GM18519 (cell line): ENCODE measurements at regions not wholly inside any gene's neighbourhood (a gene's known extent, or its start where the extent isn't known, plus 50 kb on each side); places are given as distances from the start of the nearest gene placed in this dataset.

ENCODE experiments used
- ATAC-seq: cut with Tn5 transposase; IDR thresholded peaks from one replicate; pipeline ENCODE4 v1.9.1; 2021; ENCODE audit warnings: mild to moderate bottlenecking, moderate library complexity; ENCODE audit not compliant: unreplicated experiment, low FRiP score

- no peak for ATAC-seq
Observed at GRCh38 chr16:85173981-85174751, 61.9 kb upstream of the CIBAR2 start.

GRCh38 chr16:85174871-85175723 lies 62.8 kb upstream of the CIBAR2 start:
- ATAC-seq, result no peak

DNA sequence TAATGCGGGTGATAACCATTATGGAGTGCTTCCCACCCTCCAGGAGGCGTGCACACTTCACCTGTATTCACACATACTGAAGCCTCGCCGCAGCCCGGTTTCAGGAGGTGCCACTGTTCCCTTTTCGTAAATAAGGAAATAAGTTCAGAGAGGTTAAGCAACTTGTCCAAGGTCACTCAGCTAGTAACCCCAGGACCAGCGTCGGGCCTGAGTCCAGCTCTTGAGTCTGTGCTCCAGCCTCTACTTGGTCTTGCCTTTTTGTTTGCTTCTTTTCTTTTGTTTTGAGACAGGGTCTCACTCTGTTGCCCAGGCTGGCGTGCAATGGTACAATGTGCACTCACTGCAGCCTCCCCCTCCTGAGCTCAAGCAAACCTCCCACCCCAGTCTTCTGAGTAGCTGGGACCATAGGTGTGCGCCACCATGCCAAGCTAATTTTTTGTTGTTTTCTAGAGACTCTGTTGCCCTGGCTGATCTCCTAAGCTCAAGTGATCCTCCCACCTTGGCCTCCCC lies 63.5 kb upstream of the CIBAR2 start:
- ATAC-seq, result no peak

DNA sequence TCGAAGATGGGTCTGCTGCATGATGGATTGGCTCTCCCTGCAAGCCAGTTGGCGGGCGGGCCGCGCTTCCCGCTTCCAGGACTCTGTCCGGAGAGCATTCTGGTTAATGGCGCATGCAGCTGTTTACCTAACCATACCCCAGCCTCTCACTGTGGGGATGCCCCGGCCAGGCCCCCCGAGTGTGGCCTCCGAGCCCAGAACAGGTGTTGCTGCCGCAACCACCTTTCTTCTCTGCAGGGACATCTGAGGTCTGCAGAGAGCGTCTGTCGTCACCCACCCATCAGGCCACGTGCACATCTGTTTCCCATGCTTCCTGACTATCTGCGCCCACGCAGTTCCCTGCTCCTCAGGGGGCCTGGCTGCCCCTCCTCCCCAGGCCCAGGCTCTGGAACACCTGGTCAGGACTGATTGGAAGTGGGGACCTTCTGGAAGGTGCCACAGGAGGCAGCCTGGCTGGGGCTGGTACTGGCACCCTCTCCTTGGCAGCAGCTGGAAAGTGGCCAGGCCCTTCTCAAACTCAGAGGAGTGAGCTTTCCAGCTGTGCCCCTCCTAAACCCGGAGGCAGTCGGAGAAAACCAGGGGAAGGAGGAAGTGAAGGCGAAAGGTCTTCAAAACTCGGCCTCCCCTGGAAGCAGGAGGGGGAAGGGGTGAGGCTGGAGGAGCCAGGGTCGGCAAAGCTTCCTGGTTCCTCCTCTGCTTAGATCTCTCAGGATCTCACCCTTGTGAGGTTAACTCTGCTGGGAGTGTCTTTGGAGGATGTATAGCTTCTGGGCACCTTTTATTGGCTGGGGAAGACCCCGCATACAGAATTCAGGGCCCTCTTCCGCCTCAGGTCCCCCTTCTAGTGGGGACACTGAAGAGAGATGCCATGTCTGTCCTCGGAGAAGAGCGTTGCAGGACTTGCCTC lies 64.5 kb upstream of the CIBAR2 start:
- ATAC-seq, result no peak

DNA sequence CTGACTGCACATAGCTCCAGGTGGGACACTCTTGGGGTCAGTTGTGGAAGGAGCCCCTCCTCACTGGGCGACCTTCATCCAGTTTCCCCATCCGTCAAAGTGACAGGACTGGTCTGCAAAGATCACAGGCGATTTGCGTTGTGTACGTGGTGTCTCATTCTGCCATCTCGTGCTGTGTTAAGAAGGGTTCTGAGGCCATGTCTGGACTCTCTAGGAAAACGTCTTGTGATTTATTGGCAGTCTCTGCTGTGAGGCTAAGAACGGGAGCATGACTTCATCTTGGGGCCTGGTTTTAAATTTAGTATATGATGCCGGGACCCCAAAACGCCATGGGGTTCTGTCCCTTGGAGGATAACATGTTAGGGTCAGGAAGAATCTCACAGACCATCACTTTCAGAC lies 65.2 kb upstream of the CIBAR2 start:
- no peak for ATAC-seq

- no peak for ATAC-seq
Observed at GRCh38 chr16:85178006-85178591, 65.8 kb upstream of the CIBAR2 start.

GRCh38 chr16:85178596-85178995 lies 66.3 kb upstream of the CIBAR2 start:
- no peak for ATAC-seq

GRCh38 chr16:85179344-85180046 lies 67.2 kb upstream of the CIBAR2 start:
- ATAC-seq, result no peak

DNA sequence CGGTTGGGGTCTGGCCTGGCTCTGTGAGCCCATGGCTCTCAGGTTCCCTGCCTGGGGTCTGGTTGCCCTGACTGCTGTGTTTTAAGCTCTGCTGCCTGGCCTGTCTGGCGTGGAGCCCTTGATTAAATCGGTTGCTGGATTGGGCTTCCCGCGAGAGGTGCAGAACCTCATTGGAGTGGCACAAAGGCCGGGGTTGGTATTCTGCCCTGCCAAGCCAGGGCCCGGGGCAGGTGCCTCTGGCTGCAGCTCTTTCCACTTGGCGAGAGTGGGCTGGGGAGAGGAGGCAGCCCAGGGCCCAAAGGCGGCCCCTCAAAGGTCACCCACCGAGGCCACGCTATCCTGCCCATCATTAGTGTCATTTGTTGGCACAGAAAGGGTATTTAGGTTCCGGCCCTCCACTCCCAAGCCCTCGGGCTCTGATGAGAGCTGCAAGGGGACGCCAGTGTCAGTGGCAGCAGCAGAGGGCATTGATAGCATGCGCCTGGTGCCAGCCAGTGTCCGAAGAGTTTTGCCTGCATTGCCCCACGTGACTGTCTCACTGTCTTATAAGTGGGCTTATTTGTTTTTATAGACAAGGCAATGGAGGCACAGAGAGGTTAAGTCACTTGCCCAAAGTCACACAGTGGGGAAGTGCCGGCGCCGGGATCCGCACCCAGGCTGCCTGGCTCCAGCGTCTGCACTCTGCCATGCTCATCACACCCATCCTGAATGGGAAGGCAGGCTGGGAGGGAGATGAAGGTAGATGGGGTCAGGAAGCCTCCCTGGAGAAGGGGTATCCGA lies 68.0 kb upstream of the CIBAR2 start:
- no peak for ATAC-seq

DNA sequence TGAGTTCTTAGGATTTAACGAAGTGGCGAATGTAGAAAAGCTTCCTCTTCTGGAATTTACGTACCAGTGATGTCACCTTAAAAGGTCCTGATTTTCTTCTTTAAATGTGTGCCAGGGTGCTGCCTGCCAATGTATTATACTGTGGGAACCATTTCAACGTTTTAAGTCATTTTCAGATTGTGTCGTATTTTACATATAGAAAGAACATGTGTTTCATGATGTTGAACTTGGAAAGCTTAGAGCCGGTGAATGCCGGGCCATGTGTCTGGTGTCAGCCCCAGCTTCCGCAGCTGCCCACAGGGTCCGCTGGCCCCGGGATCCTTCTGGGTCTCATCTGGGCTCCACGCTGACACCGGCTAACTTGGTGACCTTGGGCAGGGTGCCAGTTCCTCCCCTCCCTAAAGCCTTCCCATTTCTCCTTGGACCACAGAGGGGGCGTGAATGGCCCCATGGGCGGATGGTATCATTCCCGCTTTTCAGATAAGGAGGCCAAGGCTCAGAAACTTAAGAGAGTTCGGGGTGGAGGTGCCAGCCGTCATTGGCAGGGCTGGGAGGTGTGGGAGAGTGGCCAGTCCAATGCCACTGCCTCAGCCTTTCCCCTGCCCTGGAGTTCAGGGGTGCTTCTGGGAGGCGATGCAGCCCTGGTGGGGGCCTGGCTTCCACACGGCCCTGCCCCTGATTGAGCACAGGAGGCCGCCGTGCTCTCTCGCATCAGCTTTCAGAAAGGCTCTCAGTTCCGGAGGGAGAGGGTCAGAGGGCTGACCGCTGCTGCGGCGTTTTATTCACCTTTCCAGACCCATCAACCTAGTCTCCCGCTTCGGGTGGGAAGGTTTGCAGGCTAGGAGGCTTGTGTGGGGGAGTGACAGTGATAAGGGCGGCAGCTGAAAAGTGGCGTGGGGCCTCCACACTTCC lies 68.8 kb upstream of the CIBAR2 start:
- no peak for ATAC-seq

DNA sequence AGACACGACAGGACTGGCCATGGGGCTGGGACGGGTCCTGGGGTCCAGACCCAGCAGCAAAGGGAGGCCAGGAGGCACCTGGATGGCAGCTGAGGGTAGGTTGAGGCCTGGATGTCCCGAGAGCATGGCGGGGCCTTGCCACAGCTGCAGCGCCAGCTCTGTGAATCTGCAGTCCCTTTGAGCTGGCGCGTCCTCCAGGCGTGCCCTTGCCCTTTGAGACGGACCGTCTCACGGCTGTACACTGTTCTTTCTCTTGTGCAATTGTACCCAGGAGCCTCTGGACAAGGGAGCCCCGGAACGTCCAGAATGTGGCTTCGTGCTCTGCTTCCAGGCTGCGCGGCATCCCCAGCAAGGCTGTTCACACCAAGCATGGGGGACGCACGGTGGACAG lies 69.5 kb upstream of the CIBAR2 start:
- ATAC-seq, result no peak

GRCh38 chr16:85182286-85182685 lies 70.0 kb upstream of the CIBAR2 start:
- no peak for ATAC-seq

DNA sequence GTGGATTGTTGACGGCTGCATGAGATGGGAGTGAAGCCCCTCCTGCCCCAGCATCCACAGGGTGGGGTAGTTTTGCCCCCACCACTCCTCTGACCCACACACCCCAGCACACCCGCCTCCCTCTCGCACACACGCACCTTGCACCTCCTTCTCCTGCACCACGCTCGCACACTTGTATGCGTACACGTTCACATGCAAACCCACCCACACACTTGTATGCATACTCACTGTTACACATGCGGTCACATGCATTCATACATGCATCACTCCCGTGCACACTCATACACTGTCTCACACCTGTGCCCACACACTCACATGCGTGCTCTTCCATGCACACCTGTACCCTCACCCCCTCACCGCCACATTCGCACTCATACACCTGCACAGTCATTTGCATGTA lies 70.5 kb upstream of the CIBAR2 start:
- no peak for ATAC-seq

DNA sequence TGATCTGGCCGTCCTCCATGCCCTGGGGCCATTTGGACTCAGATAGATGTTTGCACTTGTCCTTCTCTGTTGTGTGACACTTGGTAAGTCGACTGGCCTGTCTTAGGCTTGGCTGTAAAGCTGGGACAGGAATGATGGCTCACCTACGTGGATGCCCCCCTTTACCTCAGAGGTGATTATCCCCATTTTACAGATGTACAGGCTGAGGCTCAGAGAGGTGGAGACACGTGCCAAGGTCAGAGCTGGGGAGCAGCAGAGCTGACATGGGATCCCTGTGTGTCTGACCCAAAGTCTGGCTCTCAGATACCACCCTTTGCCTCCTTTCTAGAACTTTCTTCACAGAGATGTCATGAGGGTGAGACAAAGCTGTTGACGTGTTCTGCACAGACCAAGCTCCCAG lies 71.3 kb upstream of the CIBAR2 start:
- no peak for ATAC-seq

- no peak for ATAC-seq
Observed at GRCh38 chr16:85184404-85184803, 72.1 kb upstream of the CIBAR2 start.

- no peak for ATAC-seq
Observed at GRCh38 chr16:85185303-85186100, 73.2 kb upstream of the CIBAR2 start.

DNA sequence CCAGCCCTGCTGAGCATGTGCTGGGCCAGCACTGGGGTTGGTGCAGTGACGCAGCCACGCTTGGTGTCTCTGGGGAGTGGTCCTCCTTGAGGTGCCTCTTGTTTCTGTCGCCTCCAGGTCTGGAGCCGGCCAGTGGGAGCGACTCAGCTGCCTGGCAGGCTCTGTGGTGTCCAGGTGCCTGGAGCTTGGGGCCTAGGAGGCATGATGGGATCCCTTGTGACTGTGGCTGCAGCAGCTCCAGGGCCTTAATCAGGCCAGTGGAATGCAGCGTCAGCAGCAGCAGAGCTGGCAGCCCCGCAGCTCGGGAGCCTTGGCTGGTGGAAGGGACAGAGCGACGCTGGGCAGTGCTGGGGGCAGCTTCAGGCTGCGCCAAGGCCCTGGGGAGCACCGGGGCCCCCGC lies 74.7 kb upstream of the CIBAR2 start:
- no peak for ATAC-seq
